ENCODE measurements at regions not wholly inside any gene's neighbourhood (a gene's known extent, or its start where the extent isn't known, plus 50 kb on each side); places are given as distances from the start of the nearest gene placed in this dataset.

- no peak for DNase-seq
Measured at GRCh38 chr7:35437619-35438275, 183.8 kb upstream of the TBX20 start.

GRCh38 chr7:35436452-35436851 is 182.6 kb upstream of the TBX20 start:
- no peak for DNase-seq

- DNase-seq, result no peak
Measured at GRCh38 chr7:35430547-35431153, 176.8 kb upstream of the TBX20 start.

GRCh38 chr7:35424869-35425495 is 171.1 kb upstream of the TBX20 start:
- peak; percentile 5 for DNase-seq

GRCh38 chr7:35424440-35424839 is 170.5 kb upstream of the TBX20 start:
- DNase-seq, result no peak

GRCh38 chr7:35422715-35423114 is 168.8 kb upstream of the TBX20 start:
- no peak for DNase-seq

- DNase-seq, result no peak
Measured at GRCh38 chr7:35420656-35421055, 166.8 kb upstream of the TBX20 start.

- DNase-seq, result no peak
Measured at GRCh38 chr7:35419391-35419755, 165.5 kb upstream of the TBX20 start.

- DNase-seq, result no peak
Measured at GRCh38 chr7:35418716-35419390, 165.0 kb upstream of the TBX20 start.

- no peak for DNase-seq
Measured at GRCh38 chr7:35416568-35416967, 162.7 kb upstream of the TBX20 start.

GRCh38 chr7:35415411-35415822 is 161.5 kb upstream of the TBX20 start:
- DNase-seq, result no peak

GRCh38 chr7:35411331-35411730 is 157.4 kb upstream of the TBX20 start:
- no peak for DNase-seq

- DNase-seq, result no peak
Measured at GRCh38 chr7:35405461-35405860, 151.6 kb upstream of the TBX20 start.

- DNase-seq, result no peak
Measured at GRCh38 chr7:35401217-35401879, 147.4 kb upstream of the TBX20 start.

- DNase-seq, result no peak
Measured at GRCh38 chr7:35399840-35400239, 145.9 kb upstream of the TBX20 start.

- DNase-seq, result no peak
Measured at GRCh38 chr7:35399216-35399615, 145.3 kb upstream of the TBX20 start.

GRCh38 chr7:35398518-35398917 is 144.6 kb upstream of the TBX20 start:
- DNase-seq, result no peak

GRCh38 chr7:35390146-35390545 is 136.2 kb upstream of the TBX20 start:
- DNase-seq, result no peak

- DNase-seq, result no peak
Measured at GRCh38 chr7:35389636-35390035, 135.7 kb upstream of the TBX20 start.

- DNase-seq, result no peak
Measured at GRCh38 chr7:35386816-35387706, 133.2 kb upstream of the TBX20 start.

- no peak for DNase-seq
Measured at GRCh38 chr7:35386082-35386815, 132.3 kb upstream of the TBX20 start.
